Esophagus squamous epithelium (tissue), 5 donors: ENCODE measurements at regions not wholly inside any gene's neighbourhood (a gene's known extent, or its start where the extent isn't known, plus 50 kb on each side); places are given as distances from the start of the nearest gene placed in this dataset.

Source experiments
- DNase-seq: peaks from one replicate; lab custom pipeline; 2025; lab: John Stamatoyannopoulos, UW
- H3K27ac ChIP-seq, 4 donors: fragments of 200-600 bp; sonication (generic); one replicate each; pipeline ENCODE4 v1.5.1; 2016 to 2019; ENCODE audit warnings: mild to moderate bottlenecking in 1 of 4
- H3K27me3 ChIP-seq, 4 donors: fragments of 200-600 bp; sonication (generic); 1 replicate in 3 of 4; 2 replicates in 1 of 4; pipeline versions ENCODE4 v1.5.1 to v1.6.0; 2017 to 2021; ENCODE audit warnings: antibody characterized with exemption in 1 of 4
- H3K36me3 ChIP-seq, 3 donors: fragments of 200-600 bp; sonication (generic); one replicate each; pipeline ENCODE4 v1.5.1; 2016 to 2019
- H3K4me1 ChIP-seq, 3 donors: fragments of 200-600 bp; sonication (generic); one replicate each; pipeline ENCODE4 v1.5.1; 2017 to 2019
- H3K4me3 ChIP-seq, 4 donors: fragments of 200-600 bp; sonication (generic); 1 replicate in 3 of 4; 2 replicates in 1 of 4; pipeline ENCODE4 v1.5.1; 2016 to 2019; ENCODE audit warnings: mild to moderate bottlenecking in 2 of 4, moderate library complexity in 1 of 4
- H3K9me3 ChIP-seq, 3 donors: fragments of 200-600 bp; sonication (generic); one replicate each; pipeline ENCODE4 v1.5.1; 2016 to 2019
- CTCF ChIP-seq, 6 experiments: fragments of 450-650 bp in 4 of 6; fragments of 200-600 bp in 2 of 6; sonication (generic) in 2 of 6; IDR thresholded peaks; one replicate each; pipeline ENCODE4 v1.5.1; 2016 to 2019; ENCODE audit warnings: antibody characterized with exemption in 6 of 6, mild to moderate bottlenecking in 4 of 6, moderate library complexity in 4 of 6
- POLR2A ChIP-seq, 4 donors: fragments of 450-650 bp; IDR thresholded peaks; one replicate each; pipeline ENCODE4 v1.6.1; 2017; ENCODE audit warnings: antibody characterized with exemption in 4 of 4, mild to moderate bottlenecking in 4 of 4, moderate library complexity in 3 of 4
- WGBS, 2 donors: methylation state at CpG; one replicate each; pipeline ENCODE4 v1.1.5; 2018; 5-methylcytosine and 5-hydroxymethylcytosine counted together
- intact Hi-C: fragments of 100-400 bp; cut with DNase I; formaldehyde crosslinking; loops from one replicate; pipeline ENCODE4 v1.15.0; 2022
- donor health status: DM: yes; HTN: yes; CAD: no.

GRCh38 chr14:26735811-26736210, 138.0 kb upstream of the NOVA1 start:
- Histone ChIP-seq H3K27me3 (no peaks in the 10 kb centered on the region), H3K4me3 (no peak overlapping the region), H3K9me3 (no peaks in the 10 kb centered on the region), H3K4me1 (no peaks in the 10 kb centered on the region), H3K36me3 (no peaks in the 10 kb centered on the region), H3K27ac (no peak overlapping the region)
- 17 to 21% methylated on average over 2 of the region's 2 CpGs for WGBS, 2 donors
- intact Hi-C loops: no loop called here
- DNase-seq: no peak
- TF ChIP-seq POLR2A (IDR thresholded peaks at IDR 0.05) (no peak), CTCF (IDR thresholded peaks at IDR 0.05) (no peak)

- Histone ChIP-seq H3K27me3 (no peaks in the 10 kb centered on the region), H3K36me3 (no peaks in the 10 kb centered on the region), H3K27ac (no peak overlapping the region), H3K9me3 (no peaks in the 10 kb centered on the region), H3K4me1 (no peaks in the 10 kb centered on the region), H3K4me3 (no peak overlapping the region)
- DNase-seq: no peak
- TF ChIP-seq CTCF (IDR thresholded peaks at IDR 0.05): no peak
- WGBS, 2 donors: 19 to 20% methylated on average over 3 of the region's 3 CpGs
- intact Hi-C loops: no loop called here
Measured at GRCh38 chr14:26738571-26738970, 140.7 kb upstream of the NOVA1 start.

- DNase-seq: no peak
- intact Hi-C loops: no loop called here
- Histone ChIP-seq H3K9me3 (no peaks in the 10 kb centered on the region), H3K36me3 (no peaks in the 10 kb centered on the region), H3K27ac (no peak overlapping the region), H3K27me3 (no peaks in the 10 kb centered on the region), H3K4me1 (no peaks in the 10 kb centered on the region), H3K4me3 (no peak overlapping the region)
- no peak for TF ChIP-seq POLR2A (IDR thresholded peaks at IDR 0.05)
- TF ChIP-seq CTCF (IDR thresholded peaks at IDR 0.05): no peak
Measured at GRCh38 chr14:26741711-26742212, 143.9 kb upstream of the NOVA1 start.

- intact Hi-C loops: no loop called here
- Histone ChIP-seq H3K4me1 (no peaks in the 10 kb centered on the region), H3K27ac (no peak overlapping the region), H3K4me3 (no peak overlapping the region), H3K27me3 (no peaks in the 10 kb centered on the region), H3K36me3 (no peaks in the 10 kb centered on the region), H3K9me3 (no peaks in the 10 kb centered on the region)
- TF ChIP-seq CTCF (IDR thresholded peaks at IDR 0.05): no peak
- TF ChIP-seq POLR2A (IDR thresholded peaks at IDR 0.05): no peak
- WGBS, 2 donors: 75 to 80% methylated on average over 2 of the region's 2 CpGs
- DNase-seq: no peak
Measured at GRCh38 chr14:26743284-26743683, 145.5 kb upstream of the NOVA1 start.

- no peak for DNase-seq
- no peak overlapping the region for H3K4me3 ChIP-seq
- intact Hi-C loops: no loop called here
- H3K27ac ChIP-seq: no peak overlapping the region
- H3K27me3 ChIP-seq: no peaks in the 10 kb centered on the region
- H3K36me3 ChIP-seq: no peaks in the 10 kb centered on the region
- H3K4me1 ChIP-seq: no peaks in the 10 kb centered on the region
- WGBS, 2 donors: 35 to 48% methylated on average over 1 of the region's 1 CpG
- TF ChIP-seq POLR2A (IDR thresholded peaks at IDR 0.05) (no peak), CTCF (IDR thresholded peaks at IDR 0.05) (no peak)
- no peaks in the 10 kb centered on the region for H3K9me3 ChIP-seq
Measured at GRCh38 chr14:26744903-26745302, 147.1 kb upstream of the NOVA1 start.
